ENCODE measurements at regions not wholly inside any gene's neighbourhood (a gene's known extent, or its start where the extent isn't known, plus 50 kb on each side); places are given as distances from the start of the nearest gene placed in this dataset.
A peak's percentile ranks its signal among the peaks of the same experiment; 100 is the strongest.

DNA sequence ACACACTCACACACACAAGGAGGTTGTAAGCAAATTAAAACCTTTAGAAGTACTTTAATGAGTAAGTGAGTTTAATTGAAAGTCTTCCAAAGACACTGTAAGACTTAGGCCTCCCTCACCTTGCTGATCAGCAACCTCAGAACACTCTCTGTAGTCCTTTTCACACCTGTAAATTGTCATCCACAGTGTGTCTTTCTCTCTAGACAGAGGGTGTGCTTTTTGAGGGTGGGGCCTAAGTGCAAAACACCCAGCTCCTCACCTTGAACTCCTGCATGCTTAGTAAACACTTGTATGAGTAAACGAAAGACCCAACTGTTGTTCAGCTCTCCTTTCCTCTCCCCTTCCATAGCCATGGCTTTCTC lies 183.2 kb upstream of the IL12A start:
- Histone ChIP-seq H3K4me3 (no peak overlapping the region), H3K27ac (ENCODE audit: low read depth) (no peak overlapping the region), H3K9me2 (ENCODE audit: insufficient read depth) (no peaks in the 10 kb centered on the region), H3K79me2 (replicated peaks; ENCODE audit: insufficient read depth) (no peaks in the 10 kb centered on the region), H3F3A (replicated peaks; ENCODE audit: low read depth) (no peaks in the 10 kb centered on the region), H3K27me3 (ENCODE audit: insufficient read depth) (peaks cover 32% of the 10 kb centered on the region), H3K4me2 (no peak overlapping the region), H4K20me1 (replicated peaks; ENCODE audit: insufficient read depth) (no peaks in the 10 kb centered on the region; the same call in 1 of the 2 replicates), H3K36me3 (ENCODE audit: insufficient read depth) (no peaks in the 10 kb centered on the region), H2AFZ (no peak overlapping the region), H3K4me1 (ENCODE audit: insufficient read depth) (no peaks in the 10 kb centered on the region; the same call in 1 of the 2 replicates)
- H3K36me3 Mint-ChIP-seq (ENCODE audit: low read depth) = no peaks in the 10 kb centered on the region
- ATAC-seq (peak; percentile 19; the same call in 2 of the 3 replicates), DNase-seq (ENCODE audit: low spot score) (no peak)
- TF ChIP-seq, protein P1, sequence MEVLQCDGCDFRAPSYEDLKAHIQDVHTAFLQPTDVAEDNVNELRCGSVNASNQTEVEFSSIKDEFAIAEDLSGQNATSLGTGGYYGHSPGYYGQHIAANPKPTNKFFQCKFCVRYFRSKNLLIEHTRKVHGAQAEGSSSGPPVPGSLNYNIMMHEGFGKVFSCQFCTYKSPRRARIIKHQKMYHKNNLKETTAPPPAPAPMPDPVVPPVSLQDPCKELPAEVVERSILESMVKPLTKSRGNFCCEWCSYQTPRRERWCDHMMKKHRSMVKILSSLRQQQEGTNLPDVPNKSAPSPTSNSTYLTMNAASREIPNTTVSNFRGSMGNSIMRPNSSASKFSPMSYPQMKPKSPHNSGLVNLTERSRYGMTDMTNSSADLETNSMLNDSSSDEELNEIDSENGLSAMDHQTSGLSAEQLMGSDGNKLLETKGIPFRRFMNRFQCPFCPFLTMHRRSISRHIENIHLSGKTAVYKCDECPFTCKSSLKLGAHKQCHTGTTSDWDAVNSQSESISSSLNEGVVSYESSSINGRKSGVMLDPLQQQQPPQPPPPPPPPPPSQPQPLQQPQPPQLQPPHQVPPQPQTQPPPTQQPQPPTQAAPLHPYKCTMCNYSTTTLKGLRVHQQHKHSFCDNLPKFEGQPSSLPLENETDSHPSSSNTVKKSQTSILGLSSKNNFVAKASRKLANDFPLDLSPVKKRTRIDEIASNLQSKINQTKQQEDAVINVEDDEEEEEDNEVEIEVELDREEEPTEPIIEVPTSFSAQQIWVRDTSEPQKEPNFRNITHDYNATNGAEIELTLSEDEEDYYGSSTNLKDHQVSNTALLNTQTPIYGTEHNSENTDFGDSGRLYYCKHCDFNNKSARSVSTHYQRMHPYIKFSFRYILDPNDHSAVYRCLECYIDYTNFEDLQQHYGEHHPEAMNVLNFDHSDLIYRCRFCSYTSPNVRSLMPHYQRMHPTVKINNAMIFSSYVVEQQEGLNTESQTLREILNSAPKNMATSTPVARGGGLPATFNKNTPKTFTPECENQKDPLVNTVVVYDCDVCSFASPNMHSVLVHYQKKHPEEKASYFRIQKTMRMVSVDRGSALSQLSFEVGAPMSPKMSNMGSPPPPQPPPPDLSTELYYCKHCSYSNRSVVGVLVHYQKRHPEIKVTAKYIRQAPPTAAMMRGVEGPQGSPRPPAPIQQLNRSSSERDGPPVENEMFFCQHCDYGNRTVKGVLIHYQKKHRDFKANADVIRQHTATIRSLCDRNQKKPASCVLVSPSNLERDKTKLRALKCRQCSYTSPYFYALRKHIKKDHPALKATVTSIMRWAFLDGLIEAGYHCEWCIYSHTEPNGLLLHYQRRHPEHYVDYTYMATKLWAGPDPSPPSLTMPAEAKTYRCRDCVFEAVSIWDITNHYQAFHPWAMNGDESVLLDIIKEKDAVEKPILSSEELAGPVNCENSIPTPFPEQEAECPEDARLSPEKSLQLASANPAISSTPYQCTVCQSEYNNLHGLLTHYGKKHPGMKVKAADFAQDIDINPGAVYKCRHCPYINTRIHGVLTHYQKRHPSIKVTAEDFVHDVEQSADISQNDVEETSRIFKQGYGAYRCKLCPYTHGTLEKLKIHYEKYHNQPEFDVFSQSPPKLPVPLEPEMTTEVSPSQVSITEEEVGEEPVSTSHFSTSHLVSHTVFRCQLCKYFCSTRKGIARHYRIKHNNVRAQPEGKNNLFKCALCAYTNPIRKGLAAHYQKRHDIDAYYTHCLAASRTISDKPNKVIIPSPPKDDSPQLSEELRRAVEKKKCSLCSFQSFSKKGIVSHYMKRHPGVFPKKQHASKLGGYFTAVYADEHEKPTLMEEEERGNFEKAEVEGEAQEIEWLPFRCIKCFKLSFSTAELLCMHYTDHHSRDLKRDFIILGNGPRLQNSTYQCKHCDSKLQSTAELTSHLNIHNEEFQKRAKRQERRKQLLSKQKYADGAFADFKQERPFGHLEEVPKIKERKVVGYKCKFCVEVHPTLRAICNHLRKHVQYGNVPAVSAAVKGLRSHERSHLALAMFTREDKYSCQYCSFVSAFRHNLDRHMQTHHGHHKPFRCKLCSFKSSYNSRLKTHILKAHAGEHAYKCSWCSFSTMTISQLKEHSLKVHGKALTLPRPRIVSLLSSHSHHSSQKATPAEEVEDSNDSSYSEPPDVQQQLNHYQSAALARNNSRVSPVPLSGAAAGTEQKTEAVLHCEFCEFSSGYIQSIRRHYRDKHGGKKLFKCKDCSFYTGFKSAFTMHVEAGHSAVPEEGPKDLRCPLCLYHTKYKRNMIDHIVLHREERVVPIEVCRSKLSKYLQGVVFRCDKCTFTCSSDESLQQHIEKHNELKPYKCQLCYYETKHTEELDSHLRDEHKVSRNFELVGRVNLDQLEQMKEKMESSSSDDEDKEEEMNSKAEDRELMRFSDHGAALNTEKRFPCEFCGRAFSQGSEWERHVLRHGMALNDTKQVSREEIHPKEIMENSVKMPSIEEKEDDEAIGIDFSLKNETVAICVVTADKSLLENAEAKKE (CRISPR knock-in tag; IDR thresholded peaks at IDR 0.05) = no peak
- TF ChIP-seq EZH2 (IDR thresholded peaks at IDR 0.05; ENCODE audit: low read depth, unreplicated experiment) = no peak
- TF ChIP-seq POLR2AphosphoS5 (IDR thresholded peaks at IDR 0.05; ENCODE audit: low read depth) = no peak
- TF ChIP-seq ZNF331 (CRISPR knock-in tag; IDR thresholded peaks at IDR 0.05; ENCODE audit: low read depth) = no peak
- TF ChIP-seq, protein P2, sequence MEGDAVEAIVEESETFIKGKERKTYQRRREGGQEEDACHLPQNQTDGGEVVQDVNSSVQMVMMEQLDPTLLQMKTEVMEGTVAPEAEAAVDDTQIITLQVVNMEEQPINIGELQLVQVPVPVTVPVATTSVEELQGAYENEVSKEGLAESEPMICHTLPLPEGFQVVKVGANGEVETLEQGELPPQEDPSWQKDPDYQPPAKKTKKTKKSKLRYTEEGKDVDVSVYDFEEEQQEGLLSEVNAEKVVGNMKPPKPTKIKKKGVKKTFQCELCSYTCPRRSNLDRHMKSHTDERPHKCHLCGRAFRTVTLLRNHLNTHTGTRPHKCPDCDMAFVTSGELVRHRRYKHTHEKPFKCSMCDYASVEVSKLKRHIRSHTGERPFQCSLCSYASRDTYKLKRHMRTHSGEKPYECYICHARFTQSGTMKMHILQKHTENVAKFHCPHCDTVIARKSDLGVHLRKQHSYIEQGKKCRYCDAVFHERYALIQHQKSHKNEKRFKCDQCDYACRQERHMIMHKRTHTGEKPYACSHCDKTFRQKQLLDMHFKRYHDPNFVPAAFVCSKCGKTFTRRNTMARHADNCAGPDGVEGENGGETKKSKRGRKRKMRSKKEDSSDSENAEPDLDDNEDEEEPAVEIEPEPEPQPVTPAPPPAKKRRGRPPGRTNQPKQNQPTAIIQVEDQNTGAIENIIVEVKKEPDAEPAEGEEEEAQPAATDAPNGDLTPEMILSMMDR (conservative IDR thresholded peaks at IDR 0.05; ENCODE audit: low read depth in 2 of 2) = no peak
- TF ChIP-seq, protein P3, sequence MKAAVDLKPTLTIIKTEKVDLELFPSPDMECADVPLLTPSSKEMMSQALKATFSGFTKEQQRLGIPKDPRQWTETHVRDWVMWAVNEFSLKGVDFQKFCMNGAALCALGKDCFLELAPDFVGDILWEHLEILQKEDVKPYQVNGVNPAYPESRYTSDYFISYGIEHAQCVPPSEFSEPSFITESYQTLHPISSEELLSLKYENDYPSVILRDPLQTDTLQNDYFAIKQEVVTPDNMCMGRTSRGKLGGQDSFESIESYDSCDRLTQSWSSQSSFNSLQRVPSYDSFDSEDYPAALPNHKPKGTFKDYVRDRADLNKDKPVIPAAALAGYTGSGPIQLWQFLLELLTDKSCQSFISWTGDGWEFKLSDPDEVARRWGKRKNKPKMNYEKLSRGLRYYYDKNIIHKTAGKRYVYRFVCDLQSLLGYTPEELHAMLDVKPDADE (IDR thresholded peaks at IDR 0.05) = no peak
- no peak for TF ChIP-seq NANOG (IDR thresholded peaks at IDR 0.05; ENCODE audit: borderline replicate concordance)
- TF ChIP-seq STAT1 (IDR thresholded peaks at IDR 0.05; ENCODE audit: unreplicated experiment) = no peak
- TF ChIP-seq EZH2phosphoT487 (IDR thresholded peaks at IDR 0.05; ENCODE audit: unreplicated experiment) = no peak
- TF ChIP-seq CREB1 (CRISPR knock-in tag; IDR thresholded peaks at IDR 0.05; ENCODE audit: low read depth) = no peak
- TF ChIP-seq ZNF114 (CRISPR knock-in tag; IDR thresholded peaks at IDR 0.05) = no peak
- TF ChIP-seq JUNB (IDR thresholded peaks at IDR 0.05; ENCODE audit: unreplicated experiment) = no peak
- TF ChIP-seq, protein P4, sequence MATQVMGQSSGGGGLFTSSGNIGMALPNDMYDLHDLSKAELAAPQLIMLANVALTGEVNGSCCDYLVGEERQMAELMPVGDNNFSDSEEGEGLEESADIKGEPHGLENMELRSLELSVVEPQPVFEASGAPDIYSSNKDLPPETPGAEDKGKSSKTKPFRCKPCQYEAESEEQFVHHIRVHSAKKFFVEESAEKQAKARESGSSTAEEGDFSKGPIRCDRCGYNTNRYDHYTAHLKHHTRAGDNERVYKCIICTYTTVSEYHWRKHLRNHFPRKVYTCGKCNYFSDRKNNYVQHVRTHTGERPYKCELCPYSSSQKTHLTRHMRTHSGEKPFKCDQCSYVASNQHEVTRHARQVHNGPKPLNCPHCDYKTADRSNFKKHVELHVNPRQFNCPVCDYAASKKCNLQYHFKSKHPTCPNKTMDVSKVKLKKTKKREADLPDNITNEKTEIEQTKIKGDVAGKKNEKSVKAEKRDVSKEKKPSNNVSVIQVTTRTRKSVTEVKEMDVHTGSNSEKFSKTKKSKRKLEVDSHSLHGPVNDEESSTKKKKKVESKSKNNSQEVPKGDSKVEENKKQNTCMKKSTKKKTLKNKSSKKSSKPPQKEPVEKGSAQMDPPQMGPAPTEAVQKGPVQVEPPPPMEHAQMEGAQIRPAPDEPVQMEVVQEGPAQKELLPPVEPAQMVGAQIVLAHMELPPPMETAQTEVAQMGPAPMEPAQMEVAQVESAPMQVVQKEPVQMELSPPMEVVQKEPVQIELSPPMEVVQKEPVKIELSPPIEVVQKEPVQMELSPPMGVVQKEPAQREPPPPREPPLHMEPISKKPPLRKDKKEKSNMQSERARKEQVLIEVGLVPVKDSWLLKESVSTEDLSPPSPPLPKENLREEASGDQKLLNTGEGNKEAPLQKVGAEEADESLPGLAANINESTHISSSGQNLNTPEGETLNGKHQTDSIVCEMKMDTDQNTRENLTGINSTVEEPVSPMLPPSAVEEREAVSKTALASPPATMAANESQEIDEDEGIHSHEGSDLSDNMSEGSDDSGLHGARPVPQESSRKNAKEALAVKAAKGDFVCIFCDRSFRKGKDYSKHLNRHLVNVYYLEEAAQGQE (IDR thresholded peaks at IDR 0.05; ENCODE audit: unreplicated experiment) = no peak
- H3K4me1 Mint-ChIP-seq = peaks cover 4% of the 10 kb centered on the region; the same call in 2 of the 3 replicates
- H3K9me3 Mint-ChIP-seq = no peaks in the 10 kb centered on the region
- H3K27me3 Mint-ChIP-seq (ENCODE audit: insufficient read depth, low read depth, poor library complexity) = peaks cover 21% of the 10 kb centered on the region
- no peak overlapping the region for H3K27ac Mint-ChIP-seq
- no peak overlapping the region for H3K4me3 Mint-ChIP-seq
